GM12878 (cell line): ENCODE measurements at regions not wholly inside any gene's neighbourhood (a gene's known extent, or its start where the extent isn't known, plus 50 kb on each side); places are given as distances from the start of the nearest gene placed in this dataset.

Experiments used
- ASH2L ChIP-seq: fragments of 300-600, 200-600 bp; sonication (generic); IDR thresholded peaks from 2 replicates; pipeline ENCODE4 v1.6.1; 2017; ENCODE audit warnings: low read depth, mild to moderate bottlenecking, borderline replicate concordance
- EP300 ChIP-seq, 2 experiments: fragments of 150-350 bp in 1 of 2; IDR thresholded peaks; 2 replicates each; pipeline ENCODE4 v1.6.1; 2011 to 2012; ENCODE audit warnings: low read depth in 2 of 2, low read length in 2 of 2, borderline replicate concordance in 1 of 2, improper control_type of control experiment in 1 of 2, inconsistent platforms in 1 of 2; ENCODE audit not compliant: control insufficient read depth in 1 of 2
- IKZF1 ChIP-seq: fragments of 450-650 bp; conservative IDR thresholded peaks from 2 replicates; pipeline ENCODE4 v1.6.1; 2017; ENCODE audit warnings: antibody characterized with exemption, mild to moderate bottlenecking
- JUNB ChIP-seq: IDR thresholded peaks from 2 replicates; pipeline ENCODE4 v1.6.1; 2016; ENCODE audit warnings: antibody characterized with exemption, mild to moderate bottlenecking
- MTA2 ChIP-seq: fragments of 450-650 bp; IDR thresholded peaks from 2 replicates; pipeline ENCODE4 v1.6.1; 2016; ENCODE audit warnings: low read depth, mild to moderate bottlenecking, moderate library complexity
- MXI1 ChIP-seq: fragments of 150-350 bp; IDR thresholded peaks from 2 replicates; pipeline ENCODE4 v1.6.1; 2011; ENCODE audit warnings: low read depth, mild to moderate bottlenecking, inconsistent platforms, low read length, improper control_type of control experiment
- NBN ChIP-seq: fragments of 450-650 bp; IDR thresholded peaks from 2 replicates; pipeline ENCODE4 v1.6.1; 2016
- NR2C1 ChIP-seq: fragments of 450-650 bp; IDR thresholded peaks from 2 replicates; pipeline ENCODE4 v1.6.1; 2017; ENCODE audit warnings: antibody characterized with exemption, mild to moderate bottlenecking, moderate library complexity
- PAX8 ChIP-seq: fragments of 450-650 bp; IDR thresholded peaks from 2 replicates; pipeline ENCODE4 v1.6.1; 2017; ENCODE audit warnings: mild to moderate bottlenecking, moderate library complexity
- SMC3 ChIP-seq: IDR thresholded peaks from 2 replicates; pipeline ENCODE4 v1.6.1; 2011; ENCODE audit warnings: low read length, improper control_type of control experiment, borderline replicate concordance
- SREBF1 ChIP-seq: IDR thresholded peaks from 2 replicates; pipeline ENCODE4 v1.6.1; 2012; ENCODE audit warnings: mild to moderate bottlenecking, low read length
- STAT3 ChIP-seq: IDR thresholded peaks from 2 replicates; pipeline ENCODE4 v1.6.1; 2011; ENCODE audit warnings: low read depth, low read length, improper control_type of control experiment
- ZBED1 ChIP-seq: IDR thresholded peaks from 2 replicates; pipeline ENCODE4 v1.6.1; 2016; ENCODE audit warnings: borderline replicate concordance
- ZNF207 ChIP-seq: fragments of 450-650 bp; IDR thresholded peaks from 2 replicates; pipeline ENCODE4 v1.6.1; 2014; ENCODE audit warnings: antibody characterized with exemption, mild to moderate bottlenecking, borderline replicate concordance
- TF ChIP-seq, protein P1 (sequence below): fragments of 450-650 bp; formaldehyde crosslinking; IDR thresholded peaks from 2 replicates; pipeline ENCODE4 v1.5.0; 2022; ENCODE audit warnings: mild to moderate bottlenecking, missing genetic modification characterization
- TF ChIP-seq, protein P2 (sequence below): IDR thresholded peaks from 2 replicates; pipeline ENCODE4 v1.6.1; 2012; ENCODE audit warnings: low read depth, low read length, improper control_type of control experiment
- TF ChIP-seq, protein P3 (sequence below): IDR thresholded peaks from 2 replicates; pipeline ENCODE4 v1.6.1; 2011; ENCODE audit warnings: borderline replicate concordance, low read depth, mild to moderate bottlenecking, moderate library complexity, mixed read lengths, low read length; ENCODE audit not compliant: insufficient read depth; ENCODE audit errors: extremely low read length
- TF ChIP-seq, protein P4 (sequence below): IDR thresholded peaks from 2 replicates; pipeline ENCODE4 v1.6.1; 2011; ENCODE audit warnings: mild to moderate bottlenecking, low read depth, low read length, moderate library complexity; ENCODE audit not compliant: insufficient replicate concordance
- TF ChIP-seq, protein P5 (sequence below): fragments of 450-650 bp; IDR thresholded peaks from 2 replicates; pipeline ENCODE4 v1.6.1; 2018; ENCODE audit warnings: mild to moderate bottlenecking, low read depth, moderate library complexity; ENCODE audit not compliant: partially characterized antibody

DNA sequence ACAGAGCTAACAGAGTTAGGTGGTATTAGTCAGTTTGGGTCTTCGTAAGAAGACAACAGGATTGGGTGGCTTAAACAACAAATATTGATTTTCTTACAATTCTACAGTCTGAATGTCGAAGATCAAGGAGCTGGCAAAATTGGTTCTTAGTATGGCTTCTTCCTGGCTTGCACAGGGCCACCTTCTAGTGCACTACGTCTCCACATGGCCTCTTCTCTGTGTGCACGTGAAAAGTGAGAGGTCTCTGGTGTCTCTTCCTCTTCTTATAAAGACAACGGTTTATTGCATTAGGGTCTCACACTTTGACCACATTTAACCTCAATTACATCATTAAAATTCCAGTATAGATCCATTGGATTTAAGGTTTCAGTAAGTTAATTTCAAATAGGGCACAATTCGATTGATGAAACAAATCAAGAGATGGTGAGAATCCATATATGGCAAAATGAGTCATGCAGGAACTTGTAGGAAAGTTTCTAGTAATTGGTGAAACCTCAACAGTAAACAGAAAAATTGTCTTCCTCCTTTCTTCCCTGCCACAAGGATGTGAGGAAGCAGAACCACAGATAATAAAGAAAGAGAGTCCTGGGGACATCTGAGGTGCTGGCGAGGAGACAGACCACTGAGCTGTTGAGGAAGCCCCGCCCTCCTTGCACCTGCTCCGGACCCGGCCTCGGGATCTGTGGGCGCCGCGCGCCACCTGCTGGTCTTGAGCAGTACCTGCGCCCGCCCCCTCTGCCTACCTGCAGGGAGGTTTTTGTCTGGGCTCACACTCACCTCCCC lies 846.7 kb downstream of the TMEM121 start (continued):
- TF ChIP-seq, protein P1, sequence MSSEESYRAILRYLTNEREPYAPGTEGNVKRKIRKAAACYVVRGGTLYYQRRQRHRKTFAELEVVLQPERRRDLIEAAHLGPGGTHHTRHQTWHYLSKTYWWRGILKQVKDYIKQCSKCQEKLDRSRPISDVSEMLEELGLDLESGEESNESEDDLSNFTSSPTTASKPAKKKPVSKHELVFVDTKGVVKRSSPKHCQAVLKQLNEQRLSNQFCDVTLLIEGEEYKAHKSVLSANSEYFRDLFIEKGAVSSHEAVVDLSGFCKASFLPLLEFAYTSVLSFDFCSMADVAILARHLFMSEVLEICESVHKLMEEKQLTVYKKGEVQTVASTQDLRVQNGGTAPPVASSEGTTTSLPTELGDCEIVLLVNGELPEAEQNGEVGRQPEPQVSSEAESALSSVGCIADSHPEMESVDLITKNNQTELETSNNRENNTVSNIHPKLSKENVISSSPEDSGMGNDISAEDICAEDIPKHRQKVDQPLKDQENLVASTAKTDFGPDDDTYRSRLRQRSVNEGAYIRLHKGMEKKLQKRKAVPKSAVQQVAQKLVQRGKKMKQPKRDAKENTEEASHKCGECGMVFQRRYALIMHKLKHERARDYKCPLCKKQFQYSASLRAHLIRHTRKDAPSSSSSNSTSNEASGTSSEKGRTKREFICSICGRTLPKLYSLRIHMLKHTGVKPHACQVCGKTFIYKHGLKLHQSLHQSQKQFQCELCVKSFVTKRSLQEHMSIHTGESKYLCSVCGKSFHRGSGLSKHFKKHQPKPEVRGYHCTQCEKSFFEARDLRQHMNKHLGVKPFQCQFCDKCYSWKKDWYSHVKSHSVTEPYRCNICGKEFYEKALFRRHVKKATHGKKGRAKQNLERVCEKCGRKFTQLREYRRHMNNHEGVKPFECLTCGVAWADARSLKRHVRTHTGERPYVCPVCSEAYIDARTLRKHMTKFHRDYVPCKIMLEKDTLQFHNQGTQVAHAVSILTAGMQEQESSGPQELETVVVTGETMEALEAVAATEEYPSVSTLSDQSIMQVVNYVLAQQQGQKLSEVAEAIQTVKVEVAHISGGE (CRISPR knock-in tag): no peak
- TF ChIP-seq MXI1 (no peak), EP300 (IDR thresholded peaks at IDR 0.05; ENCODE audit: borderline replicate concordance in 1 of 2, control insufficient read depth in 1 of 2, low read depth in 2 of 2, low read length in 2 of 2) (0 out of 4 replicates have a peak, but pooled peaks of 1 of the 2 experiments have one; percentile 9), STAT3 (no peak), NBN (0 out of 2 replicates have a peak, but pooled peaks have one; percentile 20), NR2C1 (no peak), ZBED1 (no peak), JUNB (no peak), ZNF207 (0 out of 2 replicates have a peak, but pooled peaks have one; percentile 46), IKZF1 (no peak), SMC3 (peak; percentile 78), MTA2 (no peak), SREBF1 (no peak), ASH2L (no peak), PAX8 (no peak)
- TF ChIP-seq, protein P2, sequence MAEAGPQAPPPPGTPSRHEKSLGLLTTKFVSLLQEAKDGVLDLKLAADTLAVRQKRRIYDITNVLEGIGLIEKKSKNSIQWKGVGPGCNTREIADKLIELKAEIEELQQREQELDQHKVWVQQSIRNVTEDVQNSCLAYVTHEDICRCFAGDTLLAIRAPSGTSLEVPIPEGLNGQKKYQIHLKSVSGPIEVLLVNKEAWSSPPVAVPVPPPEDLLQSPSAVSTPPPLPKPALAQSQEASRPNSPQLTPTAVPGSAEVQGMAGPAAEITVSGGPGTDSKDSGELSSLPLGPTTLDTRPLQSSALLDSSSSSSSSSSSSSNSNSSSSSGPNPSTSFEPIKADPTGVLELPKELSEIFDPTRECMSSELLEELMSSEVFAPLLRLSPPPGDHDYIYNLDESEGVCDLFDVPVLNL: no peak
- TF ChIP-seq, protein P3, sequence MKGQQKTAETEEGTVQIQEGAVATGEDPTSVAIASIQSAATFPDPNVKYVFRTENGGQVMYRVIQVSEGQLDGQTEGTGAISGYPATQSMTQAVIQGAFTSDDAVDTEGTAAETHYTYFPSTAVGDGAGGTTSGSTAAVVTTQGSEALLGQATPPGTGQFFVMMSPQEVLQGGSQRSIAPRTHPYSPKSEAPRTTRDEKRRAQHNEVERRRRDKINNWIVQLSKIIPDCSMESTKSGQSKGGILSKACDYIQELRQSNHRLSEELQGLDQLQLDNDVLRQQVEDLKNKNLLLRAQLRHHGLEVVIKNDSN: no peak
- TF ChIP-seq, protein P4, sequence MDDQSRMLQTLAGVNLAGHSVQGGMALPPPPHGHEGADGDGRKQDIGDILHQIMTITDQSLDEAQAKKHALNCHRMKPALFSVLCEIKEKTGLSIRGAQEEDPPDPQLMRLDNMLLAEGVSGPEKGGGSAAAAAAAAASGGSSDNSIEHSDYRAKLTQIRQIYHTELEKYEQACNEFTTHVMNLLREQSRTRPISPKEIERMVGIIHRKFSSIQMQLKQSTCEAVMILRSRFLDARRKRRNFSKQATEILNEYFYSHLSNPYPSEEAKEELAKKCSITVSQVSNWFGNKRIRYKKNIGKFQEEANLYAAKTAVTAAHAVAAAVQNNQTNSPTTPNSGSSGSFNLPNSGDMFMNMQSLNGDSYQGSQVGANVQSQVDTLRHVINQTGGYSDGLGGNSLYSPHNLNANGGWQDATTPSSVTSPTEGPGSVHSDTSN: no peak
- TF ChIP-seq, protein P5, sequence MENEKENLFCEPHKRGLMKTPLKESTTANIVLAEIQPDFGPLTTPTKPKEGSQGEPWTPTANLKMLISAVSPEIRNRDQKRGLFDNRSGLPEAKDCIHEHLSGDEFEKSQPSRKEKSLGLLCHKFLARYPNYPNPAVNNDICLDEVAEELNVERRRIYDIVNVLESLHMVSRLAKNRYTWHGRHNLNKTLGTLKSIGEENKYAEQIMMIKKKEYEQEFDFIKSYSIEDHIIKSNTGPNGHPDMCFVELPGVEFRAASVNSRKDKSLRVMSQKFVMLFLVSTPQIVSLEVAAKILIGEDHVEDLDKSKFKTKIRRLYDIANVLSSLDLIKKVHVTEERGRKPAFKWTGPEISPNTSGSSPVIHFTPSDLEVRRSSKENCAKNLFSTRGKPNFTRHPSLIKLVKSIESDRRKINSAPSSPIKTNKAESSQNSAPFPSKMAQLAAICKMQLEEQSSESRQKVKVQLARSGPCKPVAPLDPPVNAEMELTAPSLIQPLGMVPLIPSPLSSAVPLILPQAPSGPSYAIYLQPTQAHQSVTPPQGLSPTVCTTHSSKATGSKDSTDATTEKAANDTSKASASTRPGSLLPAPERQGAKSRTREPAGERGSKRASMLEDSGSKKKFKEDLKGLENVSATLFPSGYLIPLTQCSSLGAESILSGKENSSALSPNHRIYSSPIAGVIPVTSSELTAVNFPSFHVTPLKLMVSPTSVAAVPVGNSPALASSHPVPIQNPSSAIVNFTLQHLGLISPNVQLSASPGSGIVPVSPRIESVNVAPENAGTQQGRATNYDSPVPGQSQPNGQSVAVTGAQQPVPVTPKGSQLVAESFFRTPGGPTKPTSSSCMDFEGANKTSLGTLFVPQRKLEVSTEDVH: no peak
